Neuronal stem cell (in vitro differentiated cells): ENCODE measurements at regions not wholly inside any gene's neighbourhood (a gene's known extent, or its start where the extent isn't known, plus 50 kb on each side); places are given as distances from the start of the nearest gene placed in this dataset.
"Not testable (repeated sequence)": the region's sequence is repeated elsewhere in the genome, so short reads cannot be mapped to it uniquely, and the experiment has no call there.

Source experiments
- DNase-seq: peaks from one replicate; pipeline ENCODE4 v3.0.0-alpha.2; 2013; ENCODE audit warnings: low spot score
- H2AFZ ChIP-seq: one replicate; pipeline ENCODE4 v1.6.1; 2013; ENCODE audit warnings: mild to moderate bottlenecking, low read length, inconsistent platforms
- H2AK5ac ChIP-seq: 2 replicates; pipeline ENCODE4 v1.6.1; 2013; ENCODE audit warnings: low read depth, mild to moderate bottlenecking, inconsistent platforms, low read length, moderate library complexity, mixed read lengths
- H2BK120ac ChIP-seq: 2 replicates; pipeline ENCODE4 v1.6.1; 2013; ENCODE audit warnings: low read depth, mild to moderate bottlenecking, inconsistent platforms, low read length, moderate library complexity, mixed read lengths
- H2BK12ac ChIP-seq: one replicate; pipeline ENCODE4 v1.6.1; 2013; ENCODE audit warnings: low read length, inconsistent platforms
- H2BK15ac ChIP-seq: 2 replicates; pipeline ENCODE4 v1.6.1; 2013; ENCODE audit warnings: mild to moderate bottlenecking, low read length, inconsistent platforms, mixed read lengths
- H2BK5ac ChIP-seq: one replicate; pipeline ENCODE4 v1.6.1; 2013; ENCODE audit warnings: inconsistent platforms, mild to moderate bottlenecking, low read length, moderate library complexity
- H3K14ac ChIP-seq: one replicate; pipeline ENCODE4 v1.6.1; 2013; ENCODE audit warnings: low read length, inconsistent platforms
- H3K18ac ChIP-seq: 2 replicates; pipeline ENCODE4 v1.6.1; 2013; ENCODE audit warnings: low read length, inconsistent platforms
- H3K23ac ChIP-seq: 2 replicates; pipeline ENCODE4 v1.6.1; 2013; ENCODE audit warnings: low read depth, mild to moderate bottlenecking, mixed read lengths, low read length, inconsistent platforms; ENCODE audit not compliant: poor library complexity
- H3K27ac ChIP-seq: replicated peaks from 3 replicates; pipeline ENCODE4 v1.5.1; 2013; ENCODE audit warnings: low read length, inconsistent platforms
- H3K27me3 ChIP-seq, 3 experiments: 2 replicates each; pipeline ENCODE4 v1.6.1; 2013; ENCODE audit warnings: low read length in 3 of 3, mild to moderate bottlenecking in 2 of 3, inconsistent platforms in 1 of 3, low read depth in 1 of 3, mixed read lengths in 1 of 3, moderate library complexity in 1 of 3; ENCODE audit not compliant: control insufficient read depth in 3 of 3, insufficient read depth in 3 of 3
- H3K36me3 ChIP-seq, 2 donors: replicated peaks in 1 of 2; 2 replicates each; pipeline ENCODE4 v1.6.1; 2013; ENCODE audit warnings: low read length in 2 of 2; ENCODE audit not compliant: control insufficient read depth in 2 of 2, insufficient read depth in 2 of 2
- H3K4ac ChIP-seq: 2 replicates; pipeline ENCODE4 v1.6.1; 2013; ENCODE audit warnings: inconsistent platforms, mild to moderate bottlenecking, low read length, moderate library complexity
- H3K4me1 ChIP-seq, 2 donors: 1 replicate in 1 of 2; 2 replicates in 1 of 2; pipeline ENCODE4 v1.6.1; 2013; ENCODE audit warnings: low read length in 2 of 2, low read depth in 1 of 2; ENCODE audit not compliant: control insufficient read depth in 2 of 2, insufficient read depth in 1 of 2
- H3K4me2 ChIP-seq: one replicate; pipeline ENCODE4 v1.6.1; 2013; ENCODE audit warnings: mild to moderate bottlenecking, low read length, inconsistent platforms; ENCODE audit not compliant: insufficient read depth, poor library complexity, severe bottlenecking
- H3K4me3 ChIP-seq, 2 donors: 2 replicates each; pipeline ENCODE4 v1.5.1; 2013; ENCODE audit warnings: low read length in 2 of 2, mild to moderate bottlenecking in 2 of 2, inconsistent platforms in 1 of 2, moderate library complexity in 1 of 2
- H3K79me1 ChIP-seq: one replicate; pipeline ENCODE4 v1.6.1; 2013; ENCODE audit warnings: low read depth, mild to moderate bottlenecking, inconsistent platforms, low read length, moderate library complexity
- H3K9ac ChIP-seq: one replicate; pipeline ENCODE4 v1.6.1; 2013; ENCODE audit warnings: mild to moderate bottlenecking, low read depth, low read length, inconsistent platforms; ENCODE audit not compliant: poor library complexity
- H3K9me3 ChIP-seq, 2 donors: replicated peaks in 1 of 2; 2 replicates each; pipeline versions ENCODE3 to v1.6.1; 2013; ENCODE audit warnings: low read length in 2 of 2, mild to moderate bottlenecking in 2 of 2, inconsistent platforms in 1 of 2, low read depth in 1 of 2, mixed read lengths in 1 of 2, moderate library complexity in 1 of 2; ENCODE audit not compliant: control insufficient read depth in 2 of 2, insufficient read depth in 1 of 2
- H4K8ac ChIP-seq: one replicate; pipeline ENCODE4 v1.6.1; 2013; ENCODE audit warnings: low read depth, mild to moderate bottlenecking, inconsistent platforms, low read length, moderate library complexity
- H4K91ac ChIP-seq: one replicate; pipeline ENCODE4 v1.6.1; 2013; ENCODE audit warnings: low read length, low read depth, mild to moderate bottlenecking, inconsistent platforms; ENCODE audit not compliant: poor library complexity
- WGBS, 2 donors: extraction: QIAGEN DNeasy Blood & Tissue Kit; methylation state at CpG; one replicate each; pipeline ENCODE4 v1.1.7; 2013; ENCODE audit warnings: missing lambda C conversion rate in 2 of 2, mixed read lengths in 1 of 2; ENCODE audit not compliant: insufficient read length in 2 of 2, insufficient replicate concordance in 1 of 2; ENCODE audit errors: extremely low coverage in 2 of 2; 5-methylcytosine and 5-hydroxymethylcytosine counted together

DNA sequence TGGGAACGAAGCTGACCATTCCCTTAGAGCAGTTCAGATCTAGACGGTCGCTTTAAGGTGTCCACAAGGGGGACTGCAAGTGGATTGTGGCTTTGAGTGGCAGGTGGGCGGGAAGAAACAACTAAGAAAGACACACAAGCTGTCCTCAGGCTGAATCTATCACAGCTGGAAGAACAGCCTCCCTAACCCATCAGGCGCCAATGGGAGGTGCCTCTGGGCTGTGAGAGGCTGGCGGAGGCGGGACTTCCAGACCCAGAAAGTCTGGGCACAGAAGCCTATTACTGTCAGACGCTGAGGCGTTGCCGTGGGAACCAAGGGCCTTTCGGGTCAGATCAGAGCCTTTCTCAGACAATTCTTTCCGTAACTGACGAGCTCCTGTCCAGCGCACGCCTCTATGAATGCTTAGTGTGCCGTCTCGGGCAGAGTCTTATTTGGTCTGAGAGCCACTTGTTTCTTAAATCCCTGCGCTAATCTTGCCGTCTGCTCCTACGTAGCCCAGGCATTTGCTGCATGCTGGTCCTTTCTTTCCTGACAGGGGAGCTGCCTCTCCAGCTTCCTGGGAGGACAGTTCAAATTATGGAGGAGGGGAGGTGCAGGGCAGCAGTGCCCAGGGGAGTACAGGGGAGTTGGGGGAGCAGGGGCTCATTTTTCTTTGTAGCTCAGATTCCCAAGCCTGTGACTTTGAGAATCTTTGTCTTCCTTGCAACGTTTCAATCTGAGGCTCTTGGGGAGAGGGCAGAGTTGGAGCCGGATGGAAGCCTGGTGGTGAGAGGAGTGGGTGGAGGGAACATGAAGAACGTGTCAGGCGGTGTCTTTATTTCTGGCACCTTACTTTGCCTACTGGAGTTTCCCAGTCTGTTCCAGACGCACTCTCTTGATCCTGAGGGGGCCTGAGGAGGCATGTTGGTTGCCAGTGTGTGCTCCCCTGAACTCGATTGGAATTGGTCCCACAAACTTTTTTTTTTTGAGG lies 618.7 kb downstream of the KCNJ18 start:
- Histone ChIP-seq H3K9me3 (peaks cover 0 to 2% of the 10 kb centered on the region in 2 donors), H3K36me3 (no peaks in the 10 kb centered on the region), H3K27me3 (no peaks in the 10 kb centered on the region), H4K91ac (no peak overlapping the region), H3K23ac (no peak overlapping the region), H3K9ac (peak overlapping the region; percentile 21), H4K8ac (no peak overlapping the region), H2BK12ac (no peak overlapping the region), H3K18ac (no peak overlapping the region), H3K27ac (no peak overlapping the region), H3K4me3 (no peak overlapping the region), H3K4ac (no peak overlapping the region), H2BK15ac (no peak overlapping the region), H3K4me2 (no peak overlapping the region), H2AK5ac (no peak overlapping the region), H2AFZ (peak overlapping the region; percentile 71), H3K79me1 (no peaks in the 10 kb centered on the region), H2BK5ac (no peak overlapping the region), H3K14ac (no peak overlapping the region), H2BK120ac (no peak overlapping the region), H3K4me1 (no peaks in the 10 kb centered on the region)
- no peak for DNase-seq
- WGBS, 2 donors = no CpG with 5 or more reads among the region's 26 CpGs

DNA sequence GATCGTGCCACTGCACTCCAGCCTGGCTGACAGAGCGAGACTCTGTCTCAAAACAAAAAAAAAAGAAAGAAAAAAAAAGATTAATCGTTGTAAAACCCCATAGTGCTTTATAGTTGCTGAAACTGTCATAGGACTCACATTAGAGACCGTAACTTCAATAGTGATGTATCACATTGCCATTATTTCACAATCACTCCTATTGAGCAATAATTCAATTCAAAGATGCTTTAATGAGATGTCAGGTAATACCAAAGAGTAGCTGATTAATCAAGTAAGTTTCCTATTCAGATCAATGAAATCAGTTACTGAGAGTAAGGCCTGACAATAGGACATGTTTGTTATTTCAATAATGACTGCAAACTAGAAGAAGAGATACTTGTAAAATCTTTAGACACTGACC lies 628.7 kb downstream of the KCNJ18 start:
- H3K27ac ChIP-seq, H3K9ac ChIP-seq, H2BK120ac ChIP-seq, H2BK15ac ChIP-seq, DNase-seq, H2AK5ac ChIP-seq, H3K18ac ChIP-seq, H4K8ac ChIP-seq, H3K27me3 ChIP-seq, H3K9me3 ChIP-seq, H3K4me2 ChIP-seq, H3K4ac ChIP-seq, H3K14ac ChIP-seq, H3K36me3 ChIP-seq, H3K4me3 ChIP-seq, H3K4me1 ChIP-seq, H4K91ac ChIP-seq, H2BK12ac ChIP-seq, H3K23ac ChIP-seq, H3K79me1 ChIP-seq, H2AFZ ChIP-seq, H2BK5ac ChIP-seq: not testable (repeated sequence)
- WGBS, 2 donors = no CpG with 5 or more reads among the region's 4 CpGs

DNA sequence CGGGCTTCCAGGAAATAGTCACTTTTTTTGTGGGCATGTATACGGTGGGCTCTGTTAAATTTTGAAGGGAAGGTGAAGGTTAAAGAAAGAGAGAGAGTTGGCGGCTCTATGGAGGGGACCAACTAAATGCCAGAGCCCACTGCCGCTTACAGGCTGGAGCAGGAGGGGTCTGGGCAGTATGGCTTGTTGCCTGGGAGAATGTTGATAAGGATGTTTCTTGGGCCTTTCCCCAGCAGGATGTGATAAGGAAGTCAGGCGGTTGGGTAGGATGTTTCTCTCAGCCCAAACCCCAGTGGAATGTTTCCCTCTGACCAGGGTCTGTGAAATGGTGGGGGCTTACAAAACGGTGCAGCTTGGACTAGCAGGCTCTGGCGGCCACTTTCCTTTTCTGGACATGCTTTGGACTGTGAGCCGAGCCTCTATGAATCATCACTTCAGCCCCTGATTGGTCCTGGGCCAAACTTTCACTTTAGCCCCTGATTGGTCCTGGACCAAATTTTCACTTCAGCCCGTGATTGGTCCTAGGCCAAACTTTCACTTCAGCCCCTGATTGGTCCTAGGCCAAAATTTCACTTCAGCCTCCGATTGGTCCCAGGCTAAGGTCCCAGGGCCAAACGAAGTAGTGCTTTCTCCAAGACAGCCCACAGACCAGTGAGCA lies 630.7 kb downstream of the KCNJ18 start:
- H4K8ac ChIP-seq, H3K4me1 ChIP-seq, H3K27me3 ChIP-seq, H2BK120ac ChIP-seq, DNase-seq, H2BK12ac ChIP-seq, H3K23ac ChIP-seq, H3K18ac ChIP-seq, H2BK5ac ChIP-seq, H3K4ac ChIP-seq, H3K14ac ChIP-seq, H4K91ac ChIP-seq, H3K9ac ChIP-seq, H2BK15ac ChIP-seq, H3K9me3 ChIP-seq, H3K4me3 ChIP-seq, H3K4me2 ChIP-seq, H3K79me1 ChIP-seq, H3K27ac ChIP-seq, H2AK5ac ChIP-seq, H3K36me3 ChIP-seq: not testable (repeated sequence)
- no CpG with 5 or more reads among the region's 11 CpGs for WGBS, 2 donors
- peak overlapping the region; percentile 9 for H2AFZ ChIP-seq

DNA sequence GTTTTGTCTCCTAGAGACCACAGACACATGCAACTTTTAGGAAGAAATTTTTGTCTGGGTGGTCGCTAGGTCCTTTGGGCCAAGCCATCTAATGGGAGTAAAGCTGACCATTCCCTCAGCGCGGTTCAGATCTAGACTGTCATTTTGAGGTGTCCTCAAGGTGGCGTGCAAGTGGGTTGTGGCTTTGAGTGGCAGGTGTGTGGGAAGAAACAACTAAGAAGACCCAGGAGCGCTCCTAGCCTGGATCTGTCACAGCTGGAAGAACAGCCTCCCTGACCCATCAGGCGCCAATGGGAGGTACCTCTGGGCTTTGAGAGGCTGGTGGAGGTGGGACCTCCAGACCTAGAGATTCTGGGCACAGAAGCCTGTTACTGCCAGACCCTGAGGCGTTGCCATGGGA lies 645.1 kb downstream of the KCNJ18 start:
- H3K4ac ChIP-seq = no peak overlapping the region
- no peak overlapping the region for H2BK15ac ChIP-seq
- no peak overlapping the region for H3K4me3 ChIP-seq
- H4K91ac ChIP-seq = no peak overlapping the region
- H2BK120ac ChIP-seq = no peak overlapping the region
- no CpG with 5 or more reads among the region's 7 CpGs for WGBS, 2 donors
- no peak overlapping the region for H3K23ac ChIP-seq
- H3K36me3 ChIP-seq = no peaks in the 10 kb centered on the region
- no peaks in the 10 kb centered on the region for H3K4me1 ChIP-seq
- H3K79me1 ChIP-seq = no peaks in the 10 kb centered on the region
- no peak overlapping the region for H2BK5ac ChIP-seq
- no peak overlapping the region for H3K14ac ChIP-seq
- H3K18ac ChIP-seq = no peak overlapping the region
- H2AFZ ChIP-seq = no peak overlapping the region
- no peak for DNase-seq
- no peak overlapping the region for H3K9ac ChIP-seq
- no peaks in the 10 kb centered on the region for H3K9me3 ChIP-seq
- no peak overlapping the region for H3K27ac ChIP-seq
- H4K8ac ChIP-seq = no peak overlapping the region
- H3K4me2 ChIP-seq = no peak overlapping the region
- no peak overlapping the region for H2AK5ac ChIP-seq
- H3K27me3 ChIP-seq = no peaks in the 10 kb centered on the region
- H2BK12ac ChIP-seq = no peak overlapping the region
